GM12875 (cell line): ENCODE measurements at regions not wholly inside any gene's neighbourhood (a gene's known extent, or its start where the extent isn't known, plus 50 kb on each side); places are given as distances from the start of the nearest gene placed in this dataset.

Source experiments
- H3K4me3 ChIP-seq: one replicate; pipeline ENCODE4 v1.5.1; 2011; ENCODE audit warnings: low read depth, low read length, control low read depth
- CTCF ChIP-seq: IDR thresholded peaks from 2 replicates; pipeline ENCODE4 v1.5.1; 2011; ENCODE audit warnings: low read depth, mild to moderate bottlenecking, control low read depth, inconsistent platforms, low read length, moderate library complexity, borderline replicate concordance; ENCODE audit not compliant: insufficient read depth

GRCh38 chr12:47387994-47388393 lies 308.2 kb upstream of the AMIGO2 start:
- TF ChIP-seq CTCF: no peak
- H3K4me3 ChIP-seq: no peak overlapping the region

- no peak overlapping the region for H3K4me3 ChIP-seq
- no peak for TF ChIP-seq CTCF
Measured at GRCh38 chr12:47385653-47386052, 305.9 kb upstream of the AMIGO2 start.

- no peak for TF ChIP-seq CTCF
- H3K4me3 ChIP-seq: no peak overlapping the region
Measured at GRCh38 chr12:47383942-47384341, 304.2 kb upstream of the AMIGO2 start.

GRCh38 chr12:47382305-47382704 lies 302.5 kb upstream of the AMIGO2 start:
- H3K4me3 ChIP-seq: no peak overlapping the region
- TF ChIP-seq CTCF: 0 out of 2 replicates have a peak, but pooled peaks have one; percentile 5

GRCh38 chr12:47378907-47379306 lies 299.1 kb upstream of the AMIGO2 start:
- no peak overlapping the region for H3K4me3 ChIP-seq
- no peak for TF ChIP-seq CTCF

GRCh38 chr12:47378222-47378582 lies 298.4 kb upstream of the AMIGO2 start:
- no peak overlapping the region for H3K4me3 ChIP-seq
- no peak for TF ChIP-seq CTCF

- TF ChIP-seq CTCF: no peak
- no peak overlapping the region for H3K4me3 ChIP-seq
Measured at GRCh38 chr12:47377414-47378221, 297.9 kb upstream of the AMIGO2 start.
